GM12878 (cell line): ENCODE measurements at regions not wholly inside any gene's neighbourhood (a gene's known extent, or its start where the extent isn't known, plus 50 kb on each side); places are given as distances from the start of the nearest gene placed in this dataset.

Experiments
- ATAC-seq: fragments of 200-7000 bp; cut with Tn5 transposase; 3 replicates; pipeline ENCODE4 v1.9.1; 2020; ENCODE audit warnings: mild to moderate bottlenecking, moderate library complexity
- BruUV-seq: library from RNA; stranded (reverse); fragments of 400-500 nt; replicated peaks from 2 replicates; lab custom pipeline; 2021; lab: Mats Ljungman, UMichigan
- CTCF ChIA-PET: fragments of 300-600 bp; sonication (Branson Sonifier 250); formaldehyde crosslinking; extraction: SDS; loops from one replicate; lab custom pipeline; 2021; ENCODE audit warnings: inconsistent platforms; lab: Yijun Ruan, JAX
- POLR2A ChIA-PET: fragments of 350-600 bp; formaldehyde crosslinking; extraction: SDS; loops from one replicate; lab custom pipeline; 2021; ENCODE audit warnings: inconsistent platforms; lab: Charles Lee
- RAD21 ChIA-PET: fragments of 300-600 bp; sonication (Branson Sonifier 250); formaldehyde crosslinking; loops from one replicate; lab custom pipeline; 2023; ENCODE audit warnings: antibody characterized with exemption; ENCODE audit not compliant: unreplicated experiment; lab: Charles Lee
- SMC1A ChIA-PET: fragments of 300-600 bp; sonication (Branson Sonifier 250); formaldehyde crosslinking; loops from one replicate; lab custom pipeline; 2023; ENCODE audit not compliant: unreplicated experiment, uncharacterized antibody; lab: Charles Lee
- DNase-seq: peaks from one replicate; pipeline ENCODE4 v3.0.0-alpha.2; 2011; ENCODE audit warnings: low read depth, low spot score
- FAIRE-seq: peaks from 3 replicates; lab custom pipeline; 2011; peaks lifted over from hg19 to GRCh38; lab: Jason Lieb, UNC
- H2AFZ ChIP-seq: 2 replicates; pipeline ENCODE4 v1.6.0; 2011; ENCODE audit warnings: low read depth, low read length, control low read depth; ENCODE audit not compliant: control insufficient read depth
- H3K27ac ChIP-seq: 2 replicates; pipeline ENCODE4 v1.5.1; 2011; ENCODE audit warnings: control low read depth; ENCODE audit not compliant: control insufficient read depth, insufficient read depth
- H3K27me3 ChIP-seq, 2 experiments: replicated peaks in 1 of 2; 2 replicates each; pipeline versions ENCODE4 v1.6.0 to v1.6.1; 2011; ENCODE audit warnings: low read length in 1 of 2; ENCODE audit not compliant: control insufficient read depth in 2 of 2, insufficient read depth in 2 of 2
- H3K36me3 ChIP-seq, 2 experiments: 2 replicates each; pipeline ENCODE4 v1.5.1; 2011; ENCODE audit warnings: low read length in 1 of 2; ENCODE audit not compliant: control insufficient read depth in 2 of 2, insufficient read depth in 2 of 2
- H3K4me1 ChIP-seq: 2 replicates; pipeline ENCODE4 v1.6.1; 2011; ENCODE audit warnings: mild to moderate bottlenecking, low read length, moderate library complexity, mixed read lengths; ENCODE audit not compliant: control insufficient read depth, insufficient read depth
- H3K4me2 ChIP-seq: 2 replicates; pipeline ENCODE4 v1.6.0; 2011; ENCODE audit warnings: control low read depth; ENCODE audit not compliant: control insufficient read depth, insufficient read depth
- H3K4me3 ChIP-seq: fragments of 200-600 bp; sonication (generic); 2 replicates; pipeline ENCODE4 v1.5.1; 2016
- H3K79me2 ChIP-seq: 2 replicates; pipeline ENCODE4 v1.6.0; 2011; ENCODE audit warnings: low read length; ENCODE audit not compliant: control insufficient read depth, insufficient read depth
- H3K9ac ChIP-seq: 2 replicates; pipeline ENCODE4 v1.8.0; 2011; ENCODE audit warnings: low read length, control low read depth, mixed read lengths; ENCODE audit not compliant: control insufficient read depth, insufficient read depth
- H3K9me3 ChIP-seq: replicated peaks from 3 replicates; pipeline ENCODE4 v1.5.1; 2011; ENCODE audit warnings: mild to moderate bottlenecking, low read length; ENCODE audit not compliant: control insufficient read depth, insufficient read depth
- H4K20me1 ChIP-seq: 2 replicates; pipeline ENCODE4 v1.6.0; 2011; ENCODE audit not compliant: control insufficient read depth, insufficient read depth
- BACH1 ChIP-seq: fragments of 450-650 bp; IDR thresholded peaks from 2 replicates; pipeline ENCODE4 v1.6.1; 2017; ENCODE audit warnings: mild to moderate bottlenecking, borderline replicate concordance
- CEBPZ ChIP-seq: fragments of 150-350 bp; IDR thresholded peaks from 2 replicates; pipeline ENCODE4 v1.6.1; 2016; ENCODE audit warnings: low read depth, low read length
- E2F4 ChIP-seq: IDR thresholded peaks from 2 replicates; pipeline ENCODE4 v1.6.1; 2012; ENCODE audit warnings: low read depth, low read length, improper control_type of control experiment
- EZH2 ChIP-seq: IDR thresholded peaks from 2 replicates; pipeline ENCODE4 v1.6.1; 2012; ENCODE audit warnings: low read depth, mild to moderate bottlenecking, control low read depth, inconsistent platforms, low read length, borderline replicate concordance; ENCODE audit not compliant: control insufficient read depth
- GABPA ChIP-seq: IDR thresholded peaks from 2 replicates; pipeline ENCODE4 v1.6.1; 2014; ENCODE audit warnings: antibody characterized with exemption, low read depth, mild to moderate bottlenecking, inconsistent platforms
- MLLT1 ChIP-seq: fragments of 450-650 bp; IDR thresholded peaks from 2 replicates; pipeline ENCODE4 v1.6.1; 2016; ENCODE audit warnings: mild to moderate bottlenecking
- MTA2 ChIP-seq: fragments of 450-650 bp; IDR thresholded peaks from 2 replicates; pipeline ENCODE4 v1.6.1; 2016; ENCODE audit warnings: low read depth, mild to moderate bottlenecking, moderate library complexity
- MYB ChIP-seq: fragments of 150-350 bp; IDR thresholded peaks from 2 replicates; pipeline ENCODE4 v1.6.1; 2014; ENCODE audit warnings: mild to moderate bottlenecking, low read depth, low read length, borderline replicate concordance
- MYC ChIP-seq: IDR thresholded peaks from 2 replicates; pipeline ENCODE4 v1.6.1; 2011; ENCODE audit warnings: mild to moderate bottlenecking, low read length, moderate library complexity, inconsistent platforms; ENCODE audit not compliant: insufficient read depth, insufficient replicate concordance, insufficient read length, severe bottlenecking
- NR2C2 ChIP-seq: IDR thresholded peaks from 2 replicates; pipeline ENCODE4 v1.6.1; 2011; ENCODE audit warnings: borderline replicate concordance, low read depth; ENCODE audit not compliant: control insufficient read depth, insufficient read length
- NRF1 ChIP-seq: conservative IDR thresholded peaks from 2 replicates; pipeline ENCODE4 v1.6.1; 2011; ENCODE audit warnings: mild to moderate bottlenecking, low read depth, low read length, improper control_type of control experiment
- RCOR1 ChIP-seq: conservative IDR thresholded peaks from 2 replicates; pipeline ENCODE4 v1.6.1; 2012; ENCODE audit warnings: low read depth, low read length, improper control_type of control experiment
- WGBS: methylation state at CpG from one replicate; pipeline ENCODE4 v1.1.6; 2016; ENCODE audit warnings: low lambda C conversion rate; ENCODE audit not compliant: insufficient replicate concordance, insufficient coverage; ENCODE audit errors: missing lambda C conversion rate; 5-methylcytosine and 5-hydroxymethylcytosine counted together
- in situ Hi-C: fragments of 300-500 bp; cut with MboI; formaldehyde crosslinking; loops from 9 replicates; pipeline ENCODE4 v1.14.3; 2018; ENCODE audit warnings: mixed read lengths
- intact Hi-C: fragments of 100-400 bp; cut with micrococcal nuclease; formaldehyde crosslinking; loops from one replicate; pipeline ENCODE4 v1.14.2; 2022; ENCODE audit not compliant: unreplicated experiment

GRCh38 chr6:23977706-23978105 lies 148.3 kb upstream of the NRSN1 start:
- Histone ChIP-seq H3K9me3 (no peaks in the 10 kb centered on the region), H3K9ac (no peak overlapping the region), H3K36me3 (no peaks in the 10 kb centered on the region), H3K4me2 (no peak overlapping the region), H2AFZ (no peak overlapping the region), H3K27me3 (no peaks in the 10 kb centered on the region), H4K20me1 (no peaks in the 10 kb centered on the region), H3K27ac (no peak overlapping the region), H3K79me2 (no peaks in the 10 kb centered on the region), H3K4me3 (no peak overlapping the region), H3K4me1 (no peaks in the 10 kb centered on the region)
- SMC1A ChIA-PET: interaction anchor here (0.6 kb wide), 1 partner anchor 1140 kb away, joined by 5 read pairs; no protein-coding TSS in a partner anchor
- CTCF ChIA-PET: no interaction called here
- TF ChIP-seq MTA2: no peak
- in situ Hi-C loops (no loop called here), intact Hi-C loops (no loop called here)
- 23% methylated on average over 1 of the region's 1 CpG for WGBS
- ATAC-seq (no peak), FAIRE-seq (no peak), DNase-seq (no peak)
- RAD21 ChIA-PET: no interaction called here
- no TSS peak for BruUV-seq
- POLR2A ChIA-PET: no interaction called here

- no peak for FAIRE-seq
- no peak for TF ChIP-seq E2F4
- TF ChIP-seq EZH2: no peak
- no peak for TF ChIP-seq MYC
- no peak for TF ChIP-seq BACH1
- no peak for TF ChIP-seq MLLT1
- TF ChIP-seq NRF1: no peak
- TF ChIP-seq RCOR1: no peak
- no peak for TF ChIP-seq GABPA
- TF ChIP-seq MYB: no peak
- no peak for TF ChIP-seq CEBPZ
- no peak for TF ChIP-seq NR2C2
Measured at GRCh38 chr6:23980965-23981364, 145.1 kb upstream of the NRSN1 start.

More at GRCh38 chr6:23980965-23981364, 145.1 kb upstream of the NRSN1 start:
- in situ Hi-C loops: no loop called here
- no peaks in the 10 kb centered on the region for H4K20me1 ChIP-seq
- no peak overlapping the region for H3K4me3 ChIP-seq
- no peak overlapping the region for H2AFZ ChIP-seq
- intact Hi-C loops: no loop called here
- BruUV-seq: no TSS peak
- 0% methylated on average over 1 of the region's 1 CpG for WGBS
- CTCF ChIA-PET: no interaction called here
- DNase-seq (no peak), ATAC-seq (no peak)
- H3K4me1 ChIP-seq: no peaks in the 10 kb centered on the region
- H3K36me3 ChIP-seq: no peaks in the 10 kb centered on the region
- no peak overlapping the region for H3K9ac ChIP-seq
- H3K9me3 ChIP-seq: no peaks in the 10 kb centered on the region
- SMC1A ChIA-PET: no interaction called here
- RAD21 ChIA-PET: no interaction called here
- no peak overlapping the region for H3K27ac ChIP-seq
- no peak overlapping the region for H3K4me2 ChIP-seq
- H3K79me2 ChIP-seq: no peaks in the 10 kb centered on the region
- POLR2A ChIA-PET: no interaction called here
- no peaks in the 10 kb centered on the region for H3K27me3 ChIP-seq
